GM18502 (cell line): ENCODE measurements at regions not wholly inside any gene's neighbourhood (a gene's known extent, or its start where the extent isn't known, plus 50 kb on each side); places are given as distances from the start of the nearest gene placed in this dataset.

Experiments
- ATAC-seq: cut with Tn5 transposase; IDR thresholded peaks from one replicate; pipeline ENCODE4 v1.9.1; 2021; ENCODE audit warnings: mild to moderate bottlenecking; ENCODE audit not compliant: unreplicated experiment, poor library complexity

- no peak for ATAC-seq
Observed at GRCh38 chr6:43865086-43865485, 95.1 kb downstream of the VEGFA start.

DNA sequence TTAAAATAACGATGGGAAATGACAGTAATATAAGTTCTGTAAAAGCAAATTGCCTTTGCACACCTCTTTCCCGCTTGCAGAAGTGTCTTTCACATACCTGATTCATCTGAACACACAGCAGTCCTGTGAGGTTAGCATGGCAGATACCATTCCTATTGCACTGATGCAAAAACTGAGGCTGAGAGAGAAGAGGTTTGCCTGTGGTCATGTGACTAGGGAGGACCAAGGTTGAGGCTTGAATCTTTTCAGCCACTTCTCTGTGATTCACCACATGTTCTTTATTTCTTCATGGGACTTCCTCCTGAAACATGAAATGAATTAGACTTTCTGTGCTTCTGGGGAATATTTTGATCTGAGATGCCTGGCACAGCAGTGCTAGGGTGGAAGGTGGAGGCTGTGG, 92.9 kb downstream of the VEGFA start:
- no peak for ATAC-seq

DNA sequence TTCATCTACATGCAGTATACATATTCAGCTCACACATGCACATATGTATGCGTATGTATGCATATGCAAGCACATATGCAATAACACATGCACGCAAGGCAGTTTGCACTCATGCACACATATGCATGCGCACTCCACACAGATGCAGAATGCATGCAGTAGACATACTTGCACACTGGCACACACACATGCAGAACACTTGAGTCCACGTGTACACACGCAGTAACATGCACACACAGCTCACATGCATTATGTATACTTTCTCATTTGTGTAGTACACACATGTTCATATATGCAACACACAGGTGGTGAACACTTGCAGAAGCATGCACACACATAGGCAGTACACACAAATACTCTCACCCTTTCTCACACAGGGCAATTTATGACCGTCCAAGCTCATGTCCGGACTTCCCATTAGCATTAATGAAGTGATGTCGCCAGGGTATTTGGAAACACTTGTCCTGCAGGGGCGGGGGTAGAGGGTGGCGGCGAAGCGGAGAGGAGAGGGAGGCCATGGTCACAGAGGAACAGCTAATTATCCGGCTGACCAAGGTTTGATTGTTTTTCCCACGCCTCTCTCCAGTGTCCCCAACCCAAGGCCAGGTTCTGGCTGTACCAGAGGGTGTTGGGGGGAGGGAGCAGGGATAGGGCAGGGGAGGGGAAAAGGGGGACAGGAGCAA, 91.3 kb downstream of the VEGFA start:
- no peak for ATAC-seq

- ATAC-seq: no peak
Observed at GRCh38 chr6:43860285-43860684, 90.3 kb downstream of the VEGFA start.

DNA sequence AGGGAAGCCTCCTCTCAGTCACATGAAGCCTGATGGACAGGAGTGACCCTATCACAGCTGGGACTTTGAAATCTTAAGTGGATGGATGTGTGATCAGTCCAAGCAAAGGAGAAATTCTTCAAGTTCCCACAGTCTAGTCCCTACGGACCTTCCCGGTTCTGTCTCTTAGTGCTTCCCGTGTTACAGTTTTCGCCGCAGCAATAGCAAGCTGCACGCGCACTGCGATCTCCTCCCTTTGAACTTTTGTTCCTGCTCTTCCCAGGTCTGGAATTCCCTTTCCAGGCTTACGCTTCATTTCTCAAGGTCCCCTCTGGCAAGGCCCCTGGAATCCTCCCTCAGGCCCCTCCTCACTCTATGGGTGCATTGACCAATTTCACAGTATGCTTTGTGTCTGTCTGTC, 89.2 kb downstream of the VEGFA start:
- no peak for ATAC-seq

- ATAC-seq: no peak
Observed at GRCh38 chr6:43858161-43859153, 88.4 kb downstream of the VEGFA start.

DNA sequence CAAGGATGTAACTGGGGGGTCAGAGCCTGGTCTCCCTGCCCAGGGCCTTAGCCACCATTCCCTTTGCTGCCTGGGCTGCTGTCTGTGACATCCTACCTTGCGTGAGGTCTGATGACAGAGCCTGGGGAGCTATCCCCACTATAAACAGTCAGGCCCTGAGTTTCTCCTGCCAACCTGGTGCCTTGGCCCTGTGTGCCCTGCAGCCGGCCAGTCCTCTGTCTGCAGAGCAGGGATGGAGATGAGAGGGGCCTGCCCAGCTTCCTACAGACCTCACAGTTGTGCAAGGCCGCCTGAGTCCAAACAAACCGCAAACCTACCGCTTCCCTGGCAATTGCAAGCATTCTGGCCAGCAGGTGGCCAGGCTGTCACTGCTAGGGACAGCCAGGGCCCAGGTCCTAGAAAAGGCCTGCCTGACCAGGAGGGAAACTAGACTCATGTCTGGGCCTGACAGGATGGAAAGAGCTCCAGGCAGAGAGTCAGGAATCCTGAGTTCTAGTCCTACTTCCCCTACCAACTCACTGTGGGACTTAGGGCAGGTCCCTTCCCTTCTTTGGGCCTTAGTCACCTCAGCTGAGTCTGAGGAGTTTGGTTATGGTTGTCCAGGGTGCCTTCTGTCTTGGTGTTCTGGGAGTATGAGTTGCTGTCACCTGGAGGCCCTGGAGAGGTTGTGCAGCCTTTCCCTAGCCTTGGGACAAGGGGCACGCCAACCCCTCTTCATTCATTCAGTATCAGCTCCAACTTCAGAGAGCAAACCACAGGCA, 86.2 kb downstream of the VEGFA start:
- no peak for ATAC-seq

GRCh38 chr6:43855247-43855646, 85.2 kb downstream of the VEGFA start:
- no peak for ATAC-seq

DNA sequence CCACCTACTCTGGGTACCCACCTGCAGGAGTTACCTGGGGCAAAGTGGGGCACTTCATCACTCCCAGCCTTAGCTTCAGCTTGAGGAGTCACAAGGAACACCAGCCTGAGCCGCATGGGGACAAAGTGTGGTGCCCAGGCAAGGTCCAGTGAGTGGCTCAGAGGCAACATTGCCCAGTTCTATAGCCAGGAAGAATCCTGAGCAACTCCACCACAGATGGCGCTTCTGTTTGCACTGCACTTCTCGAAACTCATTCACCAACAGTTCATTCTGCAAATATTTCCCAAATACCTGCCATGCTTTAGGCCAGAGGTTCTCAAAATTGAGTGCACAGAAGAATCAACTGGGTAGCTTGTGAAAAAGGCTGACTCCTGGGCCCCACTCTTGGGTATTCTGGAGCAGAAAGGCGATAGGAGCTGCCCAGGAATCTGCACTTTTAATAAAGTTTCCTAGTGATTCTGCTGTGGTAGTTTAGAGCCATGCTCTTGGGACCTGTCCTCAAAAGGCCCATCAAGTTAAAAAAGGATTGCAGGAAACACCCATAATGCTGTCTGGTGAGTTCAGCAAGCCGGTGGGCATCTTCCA, 83.1 kb downstream of the VEGFA start:
- no peak for ATAC-seq

DNA sequence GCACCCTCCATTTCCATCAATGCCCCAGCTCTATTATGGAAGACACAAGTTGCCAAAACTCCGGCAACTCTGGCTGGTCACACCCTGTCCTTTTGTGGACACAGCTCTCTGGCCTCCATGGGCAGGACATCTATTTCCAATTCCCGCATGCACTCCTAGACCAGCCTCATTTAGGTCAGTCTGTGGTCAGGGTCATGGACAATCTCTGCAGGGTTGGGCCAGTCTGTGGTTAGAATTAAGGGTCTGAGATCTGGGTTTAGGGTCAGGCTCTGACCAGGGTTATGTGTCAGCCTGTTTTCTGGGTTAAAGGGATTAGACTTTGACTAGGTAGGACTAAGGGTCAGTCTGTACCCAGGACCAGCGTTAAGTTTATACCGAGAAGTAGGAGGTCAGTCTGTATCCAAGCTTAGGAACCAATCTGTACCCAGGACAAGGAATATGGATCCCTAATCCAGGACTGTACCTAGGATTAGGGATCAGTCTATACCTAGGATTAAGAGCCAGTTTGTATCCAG, 82.4 kb downstream of the VEGFA start:
- ATAC-seq: no peak

GRCh38 chr6:43851204-43851865, 81.3 kb downstream of the VEGFA start:
- ATAC-seq: no peak

DNA sequence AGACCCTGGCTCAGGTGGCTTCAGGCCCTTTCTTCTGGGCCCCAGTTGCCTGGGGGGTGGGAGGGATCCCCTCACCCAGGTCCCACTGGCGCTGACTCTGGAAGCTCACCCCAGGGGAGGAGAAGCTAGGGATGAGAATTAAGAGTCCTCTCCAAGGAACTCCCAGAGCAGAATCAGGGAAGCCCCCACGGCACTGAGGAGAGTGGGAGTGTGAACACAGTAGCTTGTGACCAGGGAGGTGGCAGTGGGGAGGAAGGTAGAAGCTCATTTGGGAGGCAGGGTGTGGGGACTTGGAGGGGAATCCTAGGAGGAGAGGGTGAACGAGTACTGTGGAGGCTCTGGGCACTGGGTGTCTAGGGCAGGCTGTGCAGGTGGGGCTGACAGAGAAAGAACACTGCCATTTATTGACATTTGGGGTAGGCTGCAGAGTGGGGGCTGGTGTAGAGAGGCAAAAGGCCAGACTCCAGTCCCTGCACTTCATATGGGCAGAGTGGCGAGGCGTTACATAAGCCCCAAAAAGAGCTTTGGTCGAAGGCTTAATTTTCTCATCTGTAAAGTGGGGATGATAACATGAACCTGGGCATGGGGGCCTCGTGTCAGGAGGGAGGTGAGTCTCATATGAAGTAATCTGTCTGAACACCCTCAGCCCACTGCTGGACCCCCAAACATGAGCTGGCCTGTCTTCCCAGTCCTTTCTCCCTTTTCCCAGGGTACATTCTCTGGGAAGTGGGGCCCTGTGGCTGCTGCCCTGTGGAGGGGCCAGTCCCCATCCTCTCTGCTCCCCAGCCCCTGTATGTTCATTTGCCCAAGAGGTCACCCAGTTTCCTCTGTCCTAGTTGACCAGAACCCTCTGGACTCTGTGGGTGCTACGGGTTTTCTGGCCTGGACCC, 80.5 kb downstream of the VEGFA start:
- no peak for ATAC-seq

DNA sequence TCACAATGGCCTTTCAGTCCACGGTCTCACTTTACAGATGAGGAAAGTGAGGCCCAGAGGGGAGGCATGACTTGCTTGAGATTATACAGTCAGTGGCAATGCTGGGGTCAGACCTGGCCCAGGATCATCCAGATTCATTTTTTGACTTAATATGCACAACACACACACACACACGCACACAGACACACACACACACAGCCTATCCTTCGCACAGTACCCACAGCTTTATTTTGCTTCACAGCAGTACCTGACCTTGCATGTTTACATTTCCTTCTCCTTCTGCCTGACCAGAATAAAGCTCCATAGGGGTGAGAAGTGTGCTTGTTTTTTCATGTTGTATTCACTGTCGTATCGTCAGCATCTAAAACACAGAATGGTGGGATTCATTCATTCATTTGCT, 79.8 kb downstream of the VEGFA start:
- ATAC-seq: no peak

DNA sequence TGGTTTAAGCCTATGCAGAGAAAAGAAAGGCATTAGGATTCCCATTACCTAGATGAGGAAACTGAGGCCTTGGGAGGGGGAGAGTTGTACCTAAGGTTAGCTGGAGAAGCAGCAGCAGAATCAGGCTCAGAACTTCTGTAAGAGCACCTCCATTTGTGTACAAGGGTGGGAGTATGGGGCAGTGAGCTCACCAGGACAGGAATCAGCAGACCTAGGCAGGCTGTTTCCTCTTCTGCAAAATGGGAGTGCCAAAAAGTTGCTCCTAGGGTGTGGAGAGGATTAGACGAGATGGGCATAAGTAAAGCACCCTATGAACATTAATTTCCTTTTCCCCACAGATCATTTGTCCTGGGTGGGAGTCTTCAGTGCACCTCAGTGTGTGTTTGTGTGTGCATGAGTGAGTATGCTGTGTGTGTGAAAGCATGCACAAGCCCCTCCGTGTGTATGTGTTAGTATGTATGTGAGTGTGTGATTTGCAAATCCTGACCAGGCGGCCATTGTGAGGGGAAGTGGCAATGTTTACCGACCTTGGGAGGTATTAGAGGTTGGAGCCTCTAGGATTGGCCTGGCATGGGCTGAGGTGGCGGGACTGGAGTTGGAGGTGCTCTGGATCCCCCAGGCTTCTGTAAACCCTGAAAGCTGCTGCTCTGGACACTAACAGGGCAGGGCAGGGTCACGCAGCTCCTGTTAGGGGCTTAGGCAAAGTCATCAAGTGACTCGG, 78.8 kb downstream of the VEGFA start:
- ATAC-seq: no peak

DNA sequence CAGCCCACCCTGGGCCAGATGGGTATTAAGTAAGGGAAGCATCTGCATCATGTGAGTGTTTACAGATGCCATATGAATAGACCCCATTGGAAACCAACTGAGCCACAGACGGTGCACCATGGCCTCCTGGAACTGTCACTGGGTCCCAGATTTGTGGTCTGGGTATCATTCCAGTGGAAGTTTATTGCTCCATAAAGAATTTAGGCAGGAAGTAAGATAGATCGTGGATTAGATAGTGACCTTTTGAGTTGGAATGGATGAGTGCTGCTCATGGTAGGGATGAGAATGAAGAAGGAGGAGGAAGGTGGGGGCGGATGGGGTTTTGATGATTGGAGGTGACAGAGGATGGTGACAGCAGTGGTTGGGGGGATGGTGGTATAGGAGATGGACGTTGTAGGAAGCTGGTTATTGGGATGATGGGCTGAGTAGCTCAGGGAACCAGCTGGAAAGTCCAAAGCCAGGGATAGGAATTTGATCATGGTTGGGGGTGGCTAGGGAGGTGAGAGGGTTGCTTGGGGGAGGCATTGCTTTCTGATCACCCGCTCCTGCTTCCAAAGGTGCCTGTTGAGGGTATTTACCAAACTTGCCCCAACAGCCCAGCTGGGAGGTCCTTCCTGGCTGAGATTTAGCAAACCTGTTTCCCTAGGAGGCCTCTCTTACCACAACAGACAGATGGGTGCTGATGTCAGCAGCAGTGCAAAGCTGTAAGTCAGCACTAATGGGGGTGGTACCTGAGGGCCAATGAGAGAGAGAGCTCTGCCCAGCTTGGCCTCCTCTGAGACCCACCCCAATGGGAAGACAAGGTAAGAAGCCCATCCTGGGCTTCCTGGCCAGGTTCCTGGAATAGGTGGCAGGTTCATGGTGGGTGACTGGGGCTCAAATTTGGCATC, 78.0 kb downstream of the VEGFA start:
- no peak for ATAC-seq

- no peak for ATAC-seq
Observed at GRCh38 chr6:43846556-43846955, 76.5 kb downstream of the VEGFA start.

GRCh38 chr6:43845646-43846045, 75.6 kb downstream of the VEGFA start:
- no peak for ATAC-seq
